Neutrophil (primary cell): ENCODE measurements at regions not wholly inside any gene's neighbourhood (a gene's known extent, or its start where the extent isn't known, plus 50 kb on each side); places are given as distances from the start of the nearest gene placed in this dataset.

Source experiments
- H3K27ac ChIP-seq: fragments of 200-600 bp; sonication (generic); 2 replicates; pipeline ENCODE4 v1.5.1; 2016; ENCODE audit warnings: mild to moderate bottlenecking, moderate library complexity
- H3K27me3 ChIP-seq: fragments of 200-600 bp; sonication (generic); 2 replicates; pipeline ENCODE4 v1.6.0; 2016; ENCODE audit warnings: mild to moderate bottlenecking
- H3K36me3 ChIP-seq: fragments of 200-600 bp; sonication (generic); 2 replicates; pipeline ENCODE4 v1.5.1; 2017
- H3K4me1 ChIP-seq, 2 experiments: fragments of 200-600 bp in 1 of 2; sonication (generic) in 1 of 2; 1 replicate in 1 of 2; 2 replicates in 1 of 2; pipeline versions ENCODE4 v1.5.1 to v1.6.1; 2013 to 2016; ENCODE audit warnings: low read depth in 1 of 2, low read length in 1 of 2, mild to moderate bottlenecking in 1 of 2, moderate library complexity in 1 of 2; ENCODE audit not compliant: control insufficient read depth in 1 of 2, insufficient read depth in 1 of 2
- H3K4me3 ChIP-seq, 2 experiments: fragments of 200-600 bp in 1 of 2; sonication (generic) in 1 of 2; 1 replicate in 1 of 2; 2 replicates in 1 of 2; pipeline ENCODE4 v1.5.1; 2013 to 2016; ENCODE audit warnings: low read depth in 1 of 2, low read length in 1 of 2, mild to moderate bottlenecking in 1 of 2, moderate library complexity in 1 of 2
- H3K9me3 ChIP-seq: fragments of 200-600 bp; sonication (generic); 2 replicates; pipeline ENCODE4 v1.5.1; 2016
- TF ChIP-seq, protein P1 (sequence below): fragments of 200-600 bp; sonication (generic); IDR thresholded peaks from 2 replicates; pipeline ENCODE4 v1.5.1; 2016; ENCODE audit warnings: antibody characterized with exemption

DNA sequence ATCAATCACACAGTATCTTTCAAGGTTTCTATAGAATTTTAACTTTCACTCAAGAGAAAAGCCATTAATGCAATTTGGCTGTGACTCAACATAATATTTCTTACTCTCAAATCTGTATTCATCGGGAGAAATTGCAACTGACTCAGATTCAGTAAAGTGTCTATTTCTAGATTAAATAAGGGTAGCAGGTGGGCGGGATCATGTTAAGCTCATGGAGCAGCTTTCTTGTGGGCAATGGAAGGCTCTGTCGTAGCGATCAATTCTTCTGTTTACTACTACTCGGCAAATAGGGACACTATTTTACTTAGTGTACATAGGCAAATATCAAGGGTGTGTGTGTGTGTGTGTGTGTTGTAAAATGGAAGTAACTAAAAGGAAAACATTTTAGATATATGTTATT is 423.6 kb upstream of the NEGR1 start:
- H3K36me3 ChIP-seq: no peaks in the 10 kb centered on the region
- TF ChIP-seq, protein P1, sequence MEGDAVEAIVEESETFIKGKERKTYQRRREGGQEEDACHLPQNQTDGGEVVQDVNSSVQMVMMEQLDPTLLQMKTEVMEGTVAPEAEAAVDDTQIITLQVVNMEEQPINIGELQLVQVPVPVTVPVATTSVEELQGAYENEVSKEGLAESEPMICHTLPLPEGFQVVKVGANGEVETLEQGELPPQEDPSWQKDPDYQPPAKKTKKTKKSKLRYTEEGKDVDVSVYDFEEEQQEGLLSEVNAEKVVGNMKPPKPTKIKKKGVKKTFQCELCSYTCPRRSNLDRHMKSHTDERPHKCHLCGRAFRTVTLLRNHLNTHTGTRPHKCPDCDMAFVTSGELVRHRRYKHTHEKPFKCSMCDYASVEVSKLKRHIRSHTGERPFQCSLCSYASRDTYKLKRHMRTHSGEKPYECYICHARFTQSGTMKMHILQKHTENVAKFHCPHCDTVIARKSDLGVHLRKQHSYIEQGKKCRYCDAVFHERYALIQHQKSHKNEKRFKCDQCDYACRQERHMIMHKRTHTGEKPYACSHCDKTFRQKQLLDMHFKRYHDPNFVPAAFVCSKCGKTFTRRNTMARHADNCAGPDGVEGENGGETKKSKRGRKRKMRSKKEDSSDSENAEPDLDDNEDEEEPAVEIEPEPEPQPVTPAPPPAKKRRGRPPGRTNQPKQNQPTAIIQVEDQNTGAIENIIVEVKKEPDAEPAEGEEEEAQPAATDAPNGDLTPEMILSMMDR: no peak
- no peak overlapping the region for H3K27ac ChIP-seq

DNA sequence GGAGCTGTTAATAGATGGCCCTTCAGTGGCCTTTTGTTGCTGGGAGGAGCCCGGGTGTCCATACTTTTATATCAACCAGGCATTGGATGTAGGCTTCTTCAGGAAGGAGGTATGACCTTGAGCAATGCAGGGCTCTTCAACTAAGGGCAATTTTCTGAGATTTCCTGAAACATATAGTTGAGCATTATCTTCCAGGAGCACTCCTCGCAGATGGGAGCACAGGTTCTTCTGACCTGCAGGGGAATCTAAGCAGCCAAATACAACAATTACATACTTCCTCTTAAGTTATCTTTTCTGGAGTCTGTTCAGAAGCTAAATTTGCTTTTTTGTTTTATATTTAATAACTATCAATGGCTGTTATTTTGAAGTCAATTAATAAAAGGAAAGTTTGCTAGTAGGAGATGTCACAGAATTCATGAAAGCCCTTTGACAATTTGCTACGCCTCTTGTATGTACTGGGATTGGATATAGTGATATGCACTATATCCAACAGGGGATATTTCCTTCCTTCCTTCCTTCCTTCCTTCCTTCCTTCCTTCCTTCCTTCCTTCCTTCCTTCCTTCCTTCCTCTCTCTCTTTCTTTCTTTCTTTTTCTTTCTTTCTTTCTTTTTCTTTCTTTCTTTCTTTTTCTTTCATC is 422.6 kb upstream of the NEGR1 start:
- Histone ChIP-seq H3K27me3 (no peaks in the 10 kb centered on the region), H3K36me3 (no peaks in the 10 kb centered on the region), H3K9me3 (no peaks in the 10 kb centered on the region), H3K27ac (no peak overlapping the region), H3K4me1 (no peaks in the 10 kb centered on the region), H3K4me3 (no peak overlapping the region)
- TF ChIP-seq, protein P1: no peak

More for the DNA sequence above, 423.6 kb upstream of the NEGR1 start:
- H3K9me3 ChIP-seq: no peaks in the 10 kb centered on the region
- H3K4me1 ChIP-seq: no peaks in the 10 kb centered on the region
- no peak overlapping the region for H3K4me3 ChIP-seq
- H3K27me3 ChIP-seq: no peaks in the 10 kb centered on the region

DNA sequence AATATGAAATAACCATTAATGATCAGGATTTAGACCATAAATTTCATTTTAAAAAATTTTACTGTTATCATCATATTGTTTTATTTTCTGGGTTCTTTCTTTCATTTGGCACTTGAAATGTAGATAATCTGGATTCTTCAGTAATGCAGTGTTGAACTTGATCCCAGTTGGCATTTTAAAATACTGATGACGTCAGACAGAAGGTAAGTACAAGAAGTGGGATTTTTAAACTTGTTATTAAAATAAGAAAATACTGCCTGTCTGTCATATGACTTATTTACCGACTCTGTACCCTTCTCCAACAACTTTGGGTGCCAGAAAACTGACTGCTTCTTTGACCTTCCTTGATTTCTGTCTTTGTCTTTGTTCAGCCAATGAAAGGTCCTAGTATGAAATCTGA is 415.1 kb upstream of the NEGR1 start:
- TF ChIP-seq, protein P1: no peak
- H3K27me3 ChIP-seq: no peaks in the 10 kb centered on the region
- no peak overlapping the region for H3K27ac ChIP-seq
- H3K36me3 ChIP-seq: no peaks in the 10 kb centered on the region
- H3K4me3 ChIP-seq: no peak overlapping the region
- H3K4me1 ChIP-seq: no peaks in the 10 kb centered on the region
- H3K9me3 ChIP-seq: no peaks in the 10 kb centered on the region

DNA sequence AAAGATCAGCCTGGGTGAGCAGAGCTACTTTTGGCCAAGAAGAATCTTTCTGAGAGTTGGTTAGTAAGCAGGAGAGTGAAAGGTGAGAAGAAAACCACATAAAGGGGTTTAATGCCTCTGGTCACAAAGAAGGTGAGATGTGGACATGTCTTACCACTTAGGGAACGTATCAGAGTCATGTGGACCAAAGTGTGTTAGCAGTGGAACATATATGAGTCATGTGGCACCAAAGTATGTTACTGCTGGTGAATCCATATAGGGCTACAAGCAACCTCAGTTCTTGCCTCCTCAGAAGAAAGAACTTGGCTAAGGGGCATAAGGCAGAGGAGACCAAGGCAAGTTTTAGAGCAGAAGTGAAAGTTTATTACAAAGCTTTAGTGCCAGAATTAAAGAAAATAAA is 411.6 kb upstream of the NEGR1 start:
- TF ChIP-seq, protein P1: no peak
- no peaks in the 10 kb centered on the region for H3K9me3 ChIP-seq
- H3K4me3 ChIP-seq: no peak overlapping the region
- no peaks in the 10 kb centered on the region for H3K4me1 ChIP-seq
- H3K27me3 ChIP-seq: no peaks in the 10 kb centered on the region
- H3K27ac ChIP-seq: no peak overlapping the region
- H3K36me3 ChIP-seq: no peaks in the 10 kb centered on the region

DNA sequence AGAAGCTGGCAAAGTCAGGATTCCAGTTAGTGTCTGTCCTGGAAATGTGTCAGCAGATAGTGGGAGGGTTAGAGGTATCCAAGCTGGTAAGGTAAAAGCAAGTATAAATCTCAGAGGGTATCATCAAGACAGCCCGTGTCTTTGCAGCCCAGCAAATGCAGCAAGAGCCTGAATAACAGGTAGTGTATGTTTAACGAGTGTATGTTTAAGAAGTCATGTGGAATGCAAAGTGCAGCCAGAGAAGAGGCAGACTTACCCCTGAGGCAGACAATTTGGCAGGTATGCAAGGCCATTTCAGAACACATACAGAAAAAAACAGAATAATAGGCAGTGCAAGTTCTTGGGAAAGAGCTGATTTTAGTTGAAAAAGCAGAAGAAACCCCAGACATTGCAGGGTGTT is 411.0 kb upstream of the NEGR1 start:
- TF ChIP-seq, protein P1: no peak
- no peaks in the 10 kb centered on the region for H3K4me1 ChIP-seq
- H3K36me3 ChIP-seq: no peaks in the 10 kb centered on the region
- H3K4me3 ChIP-seq: no peak overlapping the region
- H3K27ac ChIP-seq: no peak overlapping the region
- no peaks in the 10 kb centered on the region for H3K27me3 ChIP-seq
- H3K9me3 ChIP-seq: no peaks in the 10 kb centered on the region
